ENCODE measurements at regions not wholly inside any gene's neighbourhood (a gene's known extent, or its start where the extent isn't known, plus 50 kb on each side); places are given as distances from the start of the nearest gene placed in this dataset.

GRCh38 chr6:112863753-112864152 is 516.6 kb downstream of the RFPL4B start:
- DNase-seq (ENCODE audit: low read depth) (no peak), FAIRE-seq (no peak)
- Histone ChIP-seq H3K4me2 (ENCODE audit: low read length) (no peak overlapping the region), H3K4me3 (ENCODE audit: insufficient read depth, low read depth, low read length) (no peak overlapping the region), H3K4me1 (ENCODE audit: insufficient read depth, low read length) (no peaks in the 10 kb centered on the region), H3K27ac (ENCODE audit: low read depth, low read length) (no peak overlapping the region), H3K36me3 (ENCODE audit: insufficient read depth, low read length) (no peaks in the 10 kb centered on the region), H3K27me3 (ENCODE audit: insufficient read depth, low read length) (no peaks in the 10 kb centered on the region), H2AFZ (ENCODE audit: low read depth, low read length) (no peak overlapping the region), H4K20me1 (ENCODE audit: insufficient read depth, low read length) (no peaks in the 10 kb centered on the region), H3K9ac (ENCODE audit: low read length) (no peak overlapping the region), H3K9me3 (ENCODE audit: insufficient read depth, low read depth, low read length) (no peaks in the 10 kb centered on the region), H3K79me2 (ENCODE audit: insufficient read depth, low read length) (no peaks in the 10 kb centered on the region)
- no peak for TF ChIP-seq EZH2 (IDR thresholded peaks at IDR 0.05; ENCODE audit: insufficient read depth, low read length)
- no peak for TF ChIP-seq CTCF (IDR thresholded peaks at IDR 0.05; ENCODE audit: insufficient read depth, low read depth, low read length)
- Mint-ChIP-seq H3K27me3 (ENCODE audit: low read depth, unreplicated experiment) (no peaks in the 10 kb centered on the region), H3K36me3 (ENCODE audit: low read depth, unreplicated experiment) (no peaks in the 10 kb centered on the region), H3K9me3 (ENCODE audit: unreplicated experiment) (peaks cover 2% of the 10 kb centered on the region), H3K4me1 (ENCODE audit: low read depth, unreplicated experiment) (no peaks in the 10 kb centered on the region), H3K27ac (ENCODE audit: unreplicated experiment) (no peak overlapping the region), H3K4me3 (ENCODE audit: unreplicated experiment) (no peak overlapping the region)

DNA sequence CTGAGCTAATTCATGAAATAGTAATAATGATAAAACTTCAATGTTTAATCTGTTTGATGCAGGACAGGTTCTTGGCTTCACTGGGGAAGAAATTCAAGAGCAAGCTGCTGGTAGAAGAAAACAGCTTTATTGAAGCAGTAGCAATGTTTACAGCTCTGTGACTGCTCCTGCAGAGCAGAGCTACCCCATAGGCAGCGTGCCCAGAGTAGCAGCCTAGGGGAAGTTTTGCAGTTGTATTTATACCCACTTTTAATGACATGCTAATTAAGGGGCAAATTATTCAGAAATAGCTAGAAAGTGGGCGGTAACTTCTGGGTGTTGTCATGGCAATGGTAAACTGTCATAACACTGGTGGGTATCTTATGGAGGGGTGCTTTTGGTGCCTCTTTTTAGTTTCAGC is 518.0 kb downstream of the RFPL4B start:
- no peak overlapping the region for H3K9ac ChIP-seq (ENCODE audit: low read length)
- no peaks in the 10 kb centered on the region for H3K4me1 ChIP-seq (ENCODE audit: insufficient read depth, low read length)
- H3K4me1 Mint-ChIP-seq (ENCODE audit: low read depth, unreplicated experiment) = no peaks in the 10 kb centered on the region
- H4K20me1 ChIP-seq (ENCODE audit: insufficient read depth, low read length) = no peaks in the 10 kb centered on the region
- TF ChIP-seq EZH2 (IDR thresholded peaks at IDR 0.05; ENCODE audit: insufficient read depth, low read length) (no peak), CTCF (IDR thresholded peaks at IDR 0.05; ENCODE audit: insufficient read depth, low read depth, low read length) (no peak)
- H2AFZ ChIP-seq (ENCODE audit: low read depth, low read length) = no peak overlapping the region
- H3K9me3 ChIP-seq (ENCODE audit: insufficient read depth, low read depth, low read length) = no peaks in the 10 kb centered on the region
- no peaks in the 10 kb centered on the region for H3K79me2 ChIP-seq (ENCODE audit: insufficient read depth, low read length)
- no peaks in the 10 kb centered on the region for H3K27me3 ChIP-seq (ENCODE audit: insufficient read depth, low read length)
- no peak for DNase-seq (ENCODE audit: low read depth)
- no peak for FAIRE-seq
- no peak overlapping the region for H3K4me3 ChIP-seq (ENCODE audit: insufficient read depth, low read depth, low read length)
- peaks cover 6% of the 10 kb centered on the region for H3K9me3 Mint-ChIP-seq (ENCODE audit: unreplicated experiment)
- no peak overlapping the region for H3K27ac Mint-ChIP-seq (ENCODE audit: unreplicated experiment)
- H3K36me3 Mint-ChIP-seq (ENCODE audit: low read depth, unreplicated experiment) = no peaks in the 10 kb centered on the region
- H3K36me3 ChIP-seq (ENCODE audit: insufficient read depth, low read length) = no peaks in the 10 kb centered on the region
- no peak overlapping the region for H3K4me2 ChIP-seq (ENCODE audit: low read length)
- H3K4me3 Mint-ChIP-seq (ENCODE audit: unreplicated experiment) = no peak overlapping the region
- H3K27ac ChIP-seq (ENCODE audit: low read depth, low read length) = no peak overlapping the region
- no peaks in the 10 kb centered on the region for H3K27me3 Mint-ChIP-seq (ENCODE audit: low read depth, unreplicated experiment)

GRCh38 chr6:112874881-112875280 is 527.8 kb downstream of the RFPL4B start:
- no peak overlapping the region for H3K4me2 ChIP-seq (ENCODE audit: low read length)

More at GRCh38 chr6:112874881-112875280, 527.8 kb downstream of the RFPL4B start:
- H3K27me3 ChIP-seq (ENCODE audit: insufficient read depth, low read length) = no peaks in the 10 kb centered on the region
- Mint-ChIP-seq H3K4me3 (ENCODE audit: unreplicated experiment) (no peak overlapping the region), H3K27ac (ENCODE audit: unreplicated experiment) (no peak overlapping the region), H3K9me3 (ENCODE audit: unreplicated experiment) (peaks cover 11% of the 10 kb centered on the region), H3K4me1 (ENCODE audit: low read depth, unreplicated experiment) (peaks cover 25% of the 10 kb centered on the region), H3K36me3 (ENCODE audit: low read depth, unreplicated experiment) (peaks cover 2% of the 10 kb centered on the region), H3K27me3 (ENCODE audit: low read depth, unreplicated experiment) (no peaks in the 10 kb centered on the region)
- H3K4me1 ChIP-seq (ENCODE audit: insufficient read depth, low read length) = peaks cover 17% of the 10 kb centered on the region
- no peaks in the 10 kb centered on the region for H3K9me3 ChIP-seq (ENCODE audit: insufficient read depth, low read depth, low read length)
- H2AFZ ChIP-seq (ENCODE audit: low read depth, low read length) = peak overlapping the region; percentile 8
- DNase-seq (ENCODE audit: low read depth) (no peak), FAIRE-seq (no peak)
- H3K79me2 ChIP-seq (ENCODE audit: insufficient read depth, low read length) = no peaks in the 10 kb centered on the region
- no peak overlapping the region for H3K27ac ChIP-seq (ENCODE audit: low read depth, low read length)
- TF ChIP-seq CTCF (IDR thresholded peaks at IDR 0.05; ENCODE audit: insufficient read depth, low read depth, low read length) (no peak), EZH2 (IDR thresholded peaks at IDR 0.05; ENCODE audit: insufficient read depth, low read length) (no peak)
- no peaks in the 10 kb centered on the region for H3K36me3 ChIP-seq (ENCODE audit: insufficient read depth, low read length)
- H3K4me3 ChIP-seq (ENCODE audit: insufficient read depth, low read depth, low read length) = no peak overlapping the region
- H3K9ac ChIP-seq (ENCODE audit: low read length) = no peak overlapping the region
- H4K20me1 ChIP-seq (ENCODE audit: insufficient read depth, low read length) = no peaks in the 10 kb centered on the region
